ENCODE measurements at regions not wholly inside any gene's neighbourhood (a gene's known extent, or its start where the extent isn't known, plus 50 kb on each side); places are given as distances from the start of the nearest gene placed in this dataset.

DNA sequence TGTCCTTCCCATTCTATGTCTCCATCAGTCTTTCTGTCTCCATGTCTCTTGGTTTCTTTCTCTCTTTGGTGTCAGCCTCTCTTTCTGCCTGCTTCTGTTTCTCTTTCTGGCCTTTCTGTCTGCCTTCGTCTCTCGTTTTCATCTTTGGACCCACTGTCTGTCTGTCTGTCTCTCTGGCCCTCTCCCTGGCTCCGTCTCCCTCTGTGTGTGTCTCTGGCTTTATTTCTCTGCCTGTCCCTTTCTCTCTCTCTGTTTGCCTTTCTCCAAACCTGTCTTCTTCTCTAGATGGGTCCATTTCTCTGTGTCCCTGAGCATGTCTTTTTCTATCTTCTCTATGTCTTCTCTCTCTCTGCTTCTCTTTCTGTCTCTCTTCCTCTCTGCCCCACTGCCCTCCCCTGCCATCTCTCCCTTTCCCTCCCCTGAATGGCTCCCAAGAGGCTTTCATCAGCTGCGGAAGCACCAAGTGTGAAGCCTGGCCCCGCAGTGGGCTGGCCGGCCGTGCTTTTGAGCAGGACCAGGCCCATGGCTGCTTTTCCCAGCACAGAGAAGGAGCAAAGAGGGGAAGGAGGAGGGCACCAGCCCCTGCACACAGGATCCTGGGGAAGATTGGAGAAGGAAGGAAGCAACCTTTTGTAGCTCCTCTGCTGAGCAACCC lies 57.4 kb downstream of the PJA1 start:
- TF ChIP-seq CTCF (IDR thresholded peaks at IDR 0.05; ENCODE audit: insufficient read depth, low read length), result no peak
- TF ChIP-seq REST (IDR thresholded peaks at IDR 0.05; ENCODE audit: insufficient replicate concordance, low read depth), result no peak
- no peak for TF ChIP-seq GABPA (IDR thresholded peaks at IDR 0.05; ENCODE audit: low read depth)
- TF ChIP-seq POLR2AphosphoS5 (IDR thresholded peaks at IDR 0.05; ENCODE audit: low read depth), result no peak

Measured in HL-60 (cell line).